ENCODE measurements at regions not wholly inside any gene's neighbourhood (a gene's known extent, or its start where the extent isn't known, plus 50 kb on each side); places are given as distances from the start of the nearest gene placed in this dataset.

- Histone ChIP-seq H3K4me1 (ENCODE audit: control insufficient read depth, insufficient read depth, low read length, poor library complexity, severe bottlenecking) (no peaks in the 10 kb centered on the region), H3K4me3 (ENCODE audit: low read depth, low read length) (no peak overlapping the region), H3K27ac (ENCODE audit: insufficient read depth, low read length, poor library complexity, severe bottlenecking) (no peak overlapping the region), H3K27me3 (ENCODE audit: control insufficient read depth, insufficient read depth, low read length) (no peaks in the 10 kb centered on the region), H3K36me3 (ENCODE audit: control insufficient read depth, insufficient read depth, low read length) (no peaks in the 10 kb centered on the region), H3K9me3 (ENCODE audit: control insufficient read depth in 2 of 2, low read length in 2 of 2) (no peaks in the 10 kb centered on the region)
- H3K36me3 Mint-ChIP-seq = no peaks in the 10 kb centered on the region
- no peak overlapping the region for H3K27ac Mint-ChIP-seq
- DNase-seq (no peak), ATAC-seq (ENCODE audit: low read depth in 2 of 2) (no peak)
- H3K9me3 Mint-ChIP-seq = peaks cover 0 to 6% (median 0%) of the 10 kb centered on the region in 7 donors
- no peaks in the 10 kb centered on the region for H3K4me1 Mint-ChIP-seq
- H3K4me3 Mint-ChIP-seq = no peak overlapping the region
- H3K27me3 Mint-ChIP-seq = peaks cover 4% of the 10 kb centered on the region
Observed at GRCh38 chr10:35720366-35720765, 78.3 kb upstream of the FZD8 start.

GRCh38 chr10:35716776-35717175 is 74.7 kb upstream of the FZD8 start:
- Mint-ChIP-seq H3K4me1 (peaks cover 0 to 2% (median 0%) of the 10 kb centered on the region in 4 donors), H3K27ac (no peak overlapping the region), H3K27me3 (no peaks in the 10 kb centered on the region), H3K36me3 (no peaks in the 10 kb centered on the region), H3K9me3 (peaks cover 0 to 5% (median 0%) of the 10 kb centered on the region in 7 donors), H3K4me3 (no peak overlapping the region)
- Histone ChIP-seq H3K27ac (ENCODE audit: insufficient read depth, low read length, poor library complexity, severe bottlenecking) (no peak overlapping the region), H3K4me3 (ENCODE audit: low read depth, low read length) (no peak overlapping the region), H3K27me3 (ENCODE audit: control insufficient read depth, insufficient read depth, low read length) (no peaks in the 10 kb centered on the region), H3K4me1 (ENCODE audit: control insufficient read depth, insufficient read depth, low read length, poor library complexity, severe bottlenecking) (no peaks in the 10 kb centered on the region), H3K36me3 (ENCODE audit: control insufficient read depth, insufficient read depth, low read length) (no peaks in the 10 kb centered on the region), H3K9me3 (ENCODE audit: control insufficient read depth in 2 of 2, low read length in 2 of 2) (no peaks in the 10 kb centered on the region)
- DNase-seq = no peak
- no peak for ATAC-seq (ENCODE audit: low read depth in 2 of 2)

DNA sequence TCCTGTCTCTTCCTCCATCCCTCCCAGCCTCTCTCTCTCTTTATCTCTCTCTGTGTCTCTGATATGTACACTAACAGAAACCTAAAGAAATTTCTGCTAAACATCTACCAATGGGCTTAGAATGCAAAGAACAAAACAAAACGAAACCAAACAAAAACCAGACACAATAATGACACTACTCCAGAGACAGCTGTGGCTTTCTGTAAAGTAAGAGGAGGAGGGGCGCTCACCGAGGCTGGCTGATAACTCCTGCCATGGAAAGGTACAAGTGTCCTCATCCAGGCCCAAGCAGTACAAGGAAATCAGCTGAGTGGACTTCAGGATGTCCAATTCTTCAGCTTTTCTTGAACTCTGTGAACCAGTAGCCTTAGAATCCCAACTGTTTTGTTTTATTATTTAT is 70.4 kb upstream of the FZD8 start:
- Histone ChIP-seq H3K4me3 (ENCODE audit: low read depth, low read length) (no peak overlapping the region), H3K27me3 (ENCODE audit: control insufficient read depth, insufficient read depth, low read length) (no peaks in the 10 kb centered on the region), H3K27ac (ENCODE audit: insufficient read depth, low read length, poor library complexity, severe bottlenecking) (no peak overlapping the region), H3K36me3 (ENCODE audit: control insufficient read depth, insufficient read depth, low read length) (no peaks in the 10 kb centered on the region), H3K4me1 (ENCODE audit: control insufficient read depth, insufficient read depth, low read length, poor library complexity, severe bottlenecking) (no peaks in the 10 kb centered on the region), H3K9me3 (ENCODE audit: control insufficient read depth in 2 of 2, low read length in 2 of 2) (no peaks in the 10 kb centered on the region)
- Mint-ChIP-seq H3K27ac (no peak overlapping the region), H3K9me3 (peaks cover 0 to 11% (median 3%) of the 10 kb centered on the region in 7 donors), H3K4me1 (peaks cover 0 to 2% (median 0%) of the 10 kb centered on the region in 4 donors), H3K36me3 (no peaks in the 10 kb centered on the region), H3K27me3 (no peaks in the 10 kb centered on the region), H3K4me3 (no peak overlapping the region)
- ATAC-seq (ENCODE audit: low read depth in 2 of 2) (no peak), DNase-seq (no peak)

- H3K27ac Mint-ChIP-seq = no peak overlapping the region
Observed at GRCh38 chr10:35711615-35712411, 69.7 kb upstream of the FZD8 start.

GRCh38 chr10:35707642-35708425 is 65.7 kb upstream of the FZD8 start:
- Histone ChIP-seq H3K27me3 (ENCODE audit: control insufficient read depth, insufficient read depth, low read length) (no peaks in the 10 kb centered on the region), H3K9me3 (ENCODE audit: control insufficient read depth in 2 of 2, low read length in 2 of 2) (no peaks in the 10 kb centered on the region), H3K36me3 (ENCODE audit: control insufficient read depth, insufficient read depth, low read length) (no peaks in the 10 kb centered on the region), H3K27ac (ENCODE audit: insufficient read depth, low read length, poor library complexity, severe bottlenecking) (no peak overlapping the region), H3K4me3 (ENCODE audit: low read depth, low read length) (no peak overlapping the region), H3K4me1 (ENCODE audit: control insufficient read depth, insufficient read depth, low read length, poor library complexity, severe bottlenecking) (no peaks in the 10 kb centered on the region)
- no peak overlapping the region for H3K27ac Mint-ChIP-seq
- H3K9me3 Mint-ChIP-seq = peaks cover 0 to 9% (median 5%) of the 10 kb centered on the region in 7 donors
- H3K27me3 Mint-ChIP-seq = no peaks in the 10 kb centered on the region
- peaks cover 0 to 2% (median 0%) of the 10 kb centered on the region in 4 donors for H3K4me1 Mint-ChIP-seq
- no peaks in the 10 kb centered on the region for H3K36me3 Mint-ChIP-seq
- no peak for DNase-seq
- ATAC-seq (ENCODE audit: low read depth in 2 of 2) = no peak
- no peak overlapping the region for H3K4me3 Mint-ChIP-seq

More at GRCh38 chr10:35711615-35712411, 69.7 kb upstream of the FZD8 start:
- no peaks in the 10 kb centered on the region for H3K36me3 Mint-ChIP-seq
- no peaks in the 10 kb centered on the region for H3K27me3 Mint-ChIP-seq
- Histone ChIP-seq H3K27me3 (ENCODE audit: control insufficient read depth, insufficient read depth, low read length) (no peaks in the 10 kb centered on the region), H3K4me1 (ENCODE audit: control insufficient read depth, insufficient read depth, low read length, poor library complexity, severe bottlenecking) (no peaks in the 10 kb centered on the region), H3K9me3 (ENCODE audit: control insufficient read depth in 2 of 2, low read length in 2 of 2) (no peaks in the 10 kb centered on the region), H3K36me3 (ENCODE audit: control insufficient read depth, insufficient read depth, low read length) (no peaks in the 10 kb centered on the region), H3K27ac (ENCODE audit: insufficient read depth, low read length, poor library complexity, severe bottlenecking) (no peak overlapping the region), H3K4me3 (ENCODE audit: low read depth, low read length) (no peak overlapping the region)
- DNase-seq (no peak), ATAC-seq (ENCODE audit: low read depth in 2 of 2) (no peak)
- H3K4me1 Mint-ChIP-seq = peaks cover 0 to 2% (median 0%) of the 10 kb centered on the region in 4 donors
- no peak overlapping the region for H3K4me3 Mint-ChIP-seq
- peaks cover 0 to 11% (median 5%) of the 10 kb centered on the region in 7 donors for H3K9me3 Mint-ChIP-seq

- Histone ChIP-seq H3K9me3 (ENCODE audit: control insufficient read depth in 2 of 2, low read length in 2 of 2) (no peaks in the 10 kb centered on the region), H3K4me3 (ENCODE audit: low read depth, low read length) (no peak overlapping the region), H3K27ac (ENCODE audit: insufficient read depth, low read length, poor library complexity, severe bottlenecking) (no peak overlapping the region), H3K27me3 (ENCODE audit: control insufficient read depth, insufficient read depth, low read length) (no peaks in the 10 kb centered on the region), H3K36me3 (ENCODE audit: control insufficient read depth, insufficient read depth, low read length) (no peaks in the 10 kb centered on the region), H3K4me1 (ENCODE audit: control insufficient read depth, insufficient read depth, low read length, poor library complexity, severe bottlenecking) (no peaks in the 10 kb centered on the region)
- Mint-ChIP-seq H3K36me3 (no peaks in the 10 kb centered on the region), H3K4me3 (no peak overlapping the region), H3K27me3 (no peaks in the 10 kb centered on the region), H3K9me3 (peaks cover 0 to 9% (median 5%) of the 10 kb centered on the region in 7 donors), H3K27ac (no peak overlapping the region), H3K4me1 (no peaks in the 10 kb centered on the region)
- ATAC-seq (ENCODE audit: low read depth in 2 of 2) (no peak), DNase-seq (no peak)
Observed at GRCh38 chr10:35706959-35707358, 64.9 kb upstream of the FZD8 start.

DNA sequence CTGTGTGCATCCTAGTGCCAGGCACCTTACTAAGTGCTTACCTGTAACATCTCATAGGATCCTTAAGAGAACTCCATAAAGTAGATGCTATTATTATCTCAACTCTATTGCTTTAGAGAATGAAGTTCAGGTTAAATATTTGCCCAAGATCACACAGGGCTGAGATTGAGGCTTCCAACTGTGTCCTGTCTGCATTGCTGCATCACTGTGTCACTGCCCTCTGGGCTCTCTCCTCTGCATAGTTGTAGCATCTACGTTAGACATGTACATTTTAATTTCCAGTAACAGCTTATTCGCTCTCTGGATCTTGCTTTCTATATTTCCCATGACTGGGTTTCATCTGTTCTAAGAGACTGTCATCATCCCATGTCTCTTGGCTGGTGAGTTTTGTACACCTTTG is 63.6 kb upstream of the FZD8 start:
- Mint-ChIP-seq H3K27ac (no peak overlapping the region), H3K4me3 (no peak overlapping the region), H3K36me3 (no peaks in the 10 kb centered on the region), H3K9me3 (peaks cover 0 to 9% (median 2%) of the 10 kb centered on the region in 7 donors), H3K4me1 (no peaks in the 10 kb centered on the region), H3K27me3 (no peaks in the 10 kb centered on the region)
- ATAC-seq (ENCODE audit: low read depth in 2 of 2) (no peak), DNase-seq (no peak)
- Histone ChIP-seq H3K9me3 (ENCODE audit: control insufficient read depth in 2 of 2, low read length in 2 of 2) (no peaks in the 10 kb centered on the region), H3K4me3 (ENCODE audit: low read depth, low read length) (no peak overlapping the region), H3K4me1 (ENCODE audit: control insufficient read depth, insufficient read depth, low read length, poor library complexity, severe bottlenecking) (no peaks in the 10 kb centered on the region), H3K27me3 (ENCODE audit: control insufficient read depth, insufficient read depth, low read length) (no peaks in the 10 kb centered on the region), H3K27ac (ENCODE audit: insufficient read depth, low read length, poor library complexity, severe bottlenecking) (no peak overlapping the region), H3K36me3 (ENCODE audit: control insufficient read depth, insufficient read depth, low read length) (no peaks in the 10 kb centered on the region)
